HEK293 (cell line): ENCODE measurements at regions not wholly inside any gene's neighbourhood (a gene's known extent, or its start where the extent isn't known, plus 50 kb on each side); places are given as distances from the start of the nearest gene placed in this dataset.

Source experiments
- CTCF ChIA-PET: fragments of 350-600 bp; formaldehyde crosslinking; extraction: SDS; loops from one replicate; lab custom pipeline; 2021; ENCODE audit warnings: antibody characterized with exemption; lab: Yijun Ruan, JAX
- POLR2A ChIA-PET: fragments of 300-600 bp; formaldehyde crosslinking; extraction: SDS; loops from one replicate; lab custom pipeline; 2020; ENCODE audit warnings: antibody characterized with exemption, inconsistent platforms; lab: Yijun Ruan, JAX
- H3K27ac ChIP-seq: fragments of 200-500 bp; sonication (Bioruptor generic); 2 replicates; pipeline ENCODE4 v1.5.1; 2014; ENCODE audit warnings: low read depth, low read length, control low read depth, inconsistent platforms; ENCODE audit errors: extremely low read depth
- H3K36me3 ChIP-seq, 2 experiments: fragments of 200-500 bp in 1 of 2; sonication (Bioruptor generic) in 1 of 2; 1 replicate in 1 of 2; 2 replicates in 1 of 2; pipeline ENCODE4 v1.5.1; 2014 to 2017; ENCODE audit warnings: inconsistent platforms in 2 of 2, low read length in 2 of 2; ENCODE audit not compliant: control insufficient read depth in 2 of 2, insufficient read depth in 1 of 2
- H3K4me1 ChIP-seq: fragments of 200-500 bp; sonication (Bioruptor generic); 2 replicates; pipeline ENCODE4 v1.5.1; 2014; ENCODE audit warnings: mild to moderate bottlenecking, low read length, inconsistent platforms; ENCODE audit not compliant: control insufficient read depth, insufficient read depth
- H3K4me3 ChIP-seq: 2 replicates; pipeline ENCODE4 v1.5.1; 2011; ENCODE audit warnings: low read depth, mild to moderate bottlenecking, control low read depth, low read length, moderate library complexity
- H3K9me3 ChIP-seq: fragments of 200-500 bp; sonication (Bioruptor generic); 2 replicates; pipeline ENCODE4 v1.5.1; 2014; ENCODE audit warnings: low read depth, low read length, inconsistent platforms; ENCODE audit not compliant: control insufficient read depth, insufficient read depth
- BCL6B ChIP-seq: fragments of 450-650 bp; formaldehyde crosslinking; IDR thresholded peaks from 2 replicates; pipeline ENCODE4 v1.5.1; 2017; ENCODE audit warnings: missing biosample characterization, missing genetic modification characterization
- GLI2 ChIP-seq: fragments of 450-650 bp; formaldehyde crosslinking; IDR thresholded peaks from 2 replicates; pipeline ENCODE4; 2017; ENCODE audit warnings: missing biosample characterization, missing genetic modification characterization, low read depth, borderline replicate concordance
- INSM2 ChIP-seq: fragments of 450-650 bp; formaldehyde crosslinking; IDR thresholded peaks from 2 replicates; pipeline ENCODE4 v1.5.1; 2016; ENCODE audit warnings: missing biosample characterization, missing genetic modification characterization
- OSR2 ChIP-seq: fragments of 450-650 bp; formaldehyde crosslinking; IDR thresholded peaks from 2 replicates; pipeline ENCODE4 v1.5.1; 2016; ENCODE audit warnings: missing biosample characterization, missing genetic modification characterization
- PRDM2 ChIP-seq: fragments of 450-650 bp; formaldehyde crosslinking; IDR thresholded peaks from 2 replicates; pipeline ENCODE4 v1.5.1; 2016; ENCODE audit warnings: missing biosample characterization, missing genetic modification characterization, borderline replicate concordance
- WT1 ChIP-seq: fragments of 450-650 bp; formaldehyde crosslinking; IDR thresholded peaks from 2 replicates; pipeline ENCODE4 v1.5.1; 2016; ENCODE audit warnings: missing biosample characterization, missing genetic modification characterization
- YY1 ChIP-seq: fragments of 450-650 bp; formaldehyde crosslinking; IDR thresholded peaks from 2 replicates; pipeline ENCODE4 v1.5.1; 2018; ENCODE audit warnings: missing biosample characterization, missing genetic modification characterization
- ZBTB44 ChIP-seq: fragments of 450-650 bp; IDR thresholded peaks from 2 replicates; pipeline ENCODE4 v1.5.1; 2018; ENCODE audit warnings: missing biosample characterization, mild to moderate bottlenecking, missing genetic modification characterization
- ZBTB48 ChIP-seq: fragments of 450-650 bp; formaldehyde crosslinking; IDR thresholded peaks from 2 replicates; pipeline ENCODE4 v1.5.1; 2016; ENCODE audit warnings: missing biosample characterization, missing genetic modification characterization
- ZNF132 ChIP-seq: fragments of 450-650 bp; formaldehyde crosslinking; IDR thresholded peaks from 2 replicates; pipeline ENCODE4 v1.5.1; 2017; ENCODE audit warnings: missing biosample characterization, missing genetic modification characterization, borderline replicate concordance
- ZNF133 ChIP-seq: fragments of 450-650 bp; formaldehyde crosslinking; IDR thresholded peaks from 2 replicates; pipeline ENCODE4 v1.5.1; 2016; ENCODE audit warnings: missing biosample characterization, missing genetic modification characterization
- ZNF24 ChIP-seq: fragments of 450-650 bp; formaldehyde crosslinking; IDR thresholded peaks from 2 replicates; pipeline ENCODE4 v1.5.1; 2016; ENCODE audit warnings: missing biosample characterization, missing genetic modification characterization
- ZNF280D ChIP-seq: fragments of 450-650 bp; formaldehyde crosslinking; IDR thresholded peaks from 2 replicates; pipeline ENCODE4 v1.5.1; 2016; ENCODE audit warnings: missing biosample characterization, missing genetic modification characterization
- ZNF302 ChIP-seq: fragments of 450-650 bp; formaldehyde crosslinking; IDR thresholded peaks from 2 replicates; pipeline ENCODE4 v1.5.1; 2016; ENCODE audit warnings: missing biosample characterization, missing genetic modification characterization, low read depth
- ZNF423 ChIP-seq: fragments of 450-650 bp; formaldehyde crosslinking; IDR thresholded peaks from 2 replicates; pipeline ENCODE4 v1.5.1; 2016; ENCODE audit warnings: missing biosample characterization, missing genetic modification characterization
- ZNF48 ChIP-seq: fragments of 450-650 bp; formaldehyde crosslinking; IDR thresholded peaks from 2 replicates; pipeline ENCODE4 v1.5.1; 2016; ENCODE audit warnings: missing biosample characterization, missing genetic modification characterization
- ZNF549 ChIP-seq: fragments of 450-650 bp; IDR thresholded peaks from 2 replicates; pipeline ENCODE4 v1.5.1; 2018; ENCODE audit warnings: missing biosample characterization, missing genetic modification characterization, mild to moderate bottlenecking, inconsistent platforms, moderate library complexity
- ZNF768 ChIP-seq: fragments of 450-650 bp; formaldehyde crosslinking; IDR thresholded peaks from 2 replicates; pipeline ENCODE4 v1.5.1; 2018; ENCODE audit warnings: missing biosample characterization, mild to moderate bottlenecking, missing genetic modification characterization

GRCh38 chr2:160694631-160695030, 201.0 kb upstream of the RBMS1 start:
- CTCF ChIA-PET, result interaction anchor here (1.2 kb wide), 1 partner anchor 341 kb away, joined by 4 read pairs; no protein-coding TSS in a partner anchor
- H3K27ac ChIP-seq, result no peak overlapping the region
- TF ChIP-seq ZNF132 (tag by site-specific recombination) (no peak), ZBTB44 (tag by site-specific recombination) (no peak), ZNF48 (no peak), ZNF302 (no peak), ZBTB48 (tag by site-specific recombination) (no peak), ZNF423 (tag by site-specific recombination) (no peak), WT1 (tag by site-specific recombination) (no peak), BCL6B (tag by site-specific recombination) (no peak), ZNF133 (tag by site-specific recombination) (no peak), ZNF549 (no peak), ZNF280D (tag by site-specific recombination) (no peak), GLI2 (tag by site-specific recombination) (no peak), INSM2 (no peak), PRDM2 (tag by site-specific recombination) (no peak), ZNF24 (tag by site-specific recombination) (no peak), OSR2 (tag by site-specific recombination) (no peak), ZNF768 (tag by site-specific recombination) (no peak), YY1 (no peak)
- TF ChIP-seq, all 188 proteins: peak for 0
- H3K4me3 ChIP-seq, result no peak overlapping the region
- H3K9me3 ChIP-seq, result no peaks in the 10 kb centered on the region
- H3K4me1 ChIP-seq, result no peaks in the 10 kb centered on the region; the same call in 1 of the 2 replicates
- H3K36me3 ChIP-seq, result no peaks in the 10 kb centered on the region
- POLR2A ChIA-PET, result no interaction called here
